H1 (cell line): ENCODE measurements at regions not wholly inside any gene's neighbourhood (a gene's known extent, or its start where the extent isn't known, plus 50 kb on each side); places are given as distances from the start of the nearest gene placed in this dataset.

Source experiments
- CTCF ChIA-PET: fragments of 300-600 bp; sonication (Branson Sonifier 250); formaldehyde crosslinking; loops from one replicate; lab custom pipeline; 2021; ENCODE audit not compliant: partially characterized antibody; lab: Charles Lee
- POLR2A ChIA-PET: fragments of 300-600 bp; sonication (Branson Sonifier 250); formaldehyde crosslinking; loops from one replicate; lab custom pipeline; 2021; ENCODE audit warnings: inconsistent platforms; ENCODE audit not compliant: partially characterized antibody; lab: Charles Lee
- DNase-seq, 2 experiments: peaks; one replicate each; pipeline versions ENCODE4 v3.0.0 to v3.0.0-alpha.2; 2010 to 2022; ENCODE audit warnings: low spot score in 2 of 2, low read depth in 1 of 2, mixed read lengths in 1 of 2
- FAIRE-seq: peaks from 2 replicates; lab custom pipeline; 2011; peaks lifted over from hg19 to GRCh38; lab: Jason Lieb, UNC
- H2AFZ ChIP-seq: 2 replicates; pipeline ENCODE4 v1.8.1; 2012; ENCODE audit warnings: low read length, inconsistent platforms
- H2AK5ac ChIP-seq: 2 replicates; pipeline ENCODE4 v1.6.1; 2013; ENCODE audit warnings: low read depth, low read length
- H2BK120ac ChIP-seq: replicated peaks from 2 replicates; pipeline ENCODE3; 2013; ENCODE audit warnings: low read depth, low read length, inconsistent platforms
- H2BK12ac ChIP-seq: 2 replicates; pipeline ENCODE4 v1.6.1; 2013; ENCODE audit warnings: low read depth, low read length
- H2BK15ac ChIP-seq: 2 replicates; pipeline ENCODE4 v1.6.1; 2013; ENCODE audit warnings: low read length
- H2BK20ac ChIP-seq: 2 replicates; pipeline ENCODE4 v1.6.1; 2013; ENCODE audit warnings: low read length
- H2BK5ac ChIP-seq: 2 replicates; pipeline ENCODE4 v1.6.1; 2013; ENCODE audit warnings: low read depth, low read length
- H3K14ac ChIP-seq: 2 replicates; pipeline ENCODE4 v1.6.1; 2013; ENCODE audit warnings: inconsistent platforms; ENCODE audit not compliant: insufficient read length
- H3K18ac ChIP-seq: 2 replicates; pipeline ENCODE4 v1.6.1; 2013; ENCODE audit warnings: low read length; ENCODE audit errors: extremely low read depth
- H3K23ac ChIP-seq: 2 replicates; pipeline ENCODE4 v1.6.1; 2013; ENCODE audit warnings: inconsistent platforms; ENCODE audit not compliant: insufficient read length
- H3K23me2 ChIP-seq: 2 replicates; pipeline ENCODE4 v1.6.1; 2013; ENCODE audit warnings: low read depth, low read length
- H3K27ac ChIP-seq: 2 replicates; pipeline ENCODE4 v1.6.1; 2011; ENCODE audit warnings: low read depth, low read length, inconsistent platforms
- H3K27me3 ChIP-seq, 4 experiments: replicated peaks in 1 of 4; 1 replicate in 1 of 4; 2 replicates in 3 of 4; pipeline versions ENCODE4 v1.6.1 to v1.8.1; 2011 to 2013; ENCODE audit warnings: low read length in 3 of 4, mild to moderate bottlenecking in 3 of 4, inconsistent platforms in 2 of 4, mixed read lengths in 2 of 4, moderate library complexity in 1 of 4; ENCODE audit not compliant: control insufficient read depth in 3 of 4, insufficient read depth in 3 of 4; ENCODE audit errors: extremely low read depth in 1 of 4
- H3K36me3 ChIP-seq, 4 experiments: 2 replicates each; pipeline versions ENCODE4 v1.6.1 to v1.8.1; 2011 to 2013; ENCODE audit warnings: mild to moderate bottlenecking in 4 of 4, low read length in 3 of 4, moderate library complexity in 2 of 4, control low read depth in 1 of 4, inconsistent platforms in 1 of 4; ENCODE audit not compliant: insufficient read depth in 4 of 4, control insufficient read depth in 2 of 4
- H3K4ac ChIP-seq: replicated peaks from 2 replicates; pipeline ENCODE3; 2013; ENCODE audit warnings: low read length, low read depth, mixed read lengths, inconsistent platforms; ENCODE audit not compliant: insufficient read length
- H3K4me1 ChIP-seq, 4 experiments: replicated peaks in 1 of 4; 1 replicate in 1 of 4; 2 replicates in 3 of 4; pipeline versions ENCODE4 v1.6.1 to v1.8.1; 2011 to 2013; ENCODE audit warnings: low read length in 3 of 4, inconsistent platforms in 2 of 4, mixed read lengths in 1 of 4; ENCODE audit not compliant: insufficient read depth in 4 of 4, control insufficient read depth in 3 of 4
- H3K4me2 ChIP-seq, 2 experiments: 2 replicates each; pipeline versions ENCODE4 v1.6.1 to v1.8.1; 2011 to 2013; ENCODE audit warnings: low read depth in 2 of 2, low read length in 2 of 2, control low read depth in 1 of 2, inconsistent platforms in 1 of 2, mild to moderate bottlenecking in 1 of 2; ENCODE audit not compliant: insufficient read depth in 1 of 2
- H3K4me3 ChIP-seq, 4 experiments: fragments of 200-600, 300-600 bp in 1 of 4; sonication (generic), shearing (Covaris generic), sonication (Bioruptor Twin) in 1 of 4; 2 replicates each; pipeline versions ENCODE4 v1.5.1 to v1.8.1; 2011 to 2016; ENCODE audit warnings: low read length in 4 of 4, low read depth in 3 of 4, control low read depth in 2 of 4, inconsistent platforms in 2 of 4, mild to moderate bottlenecking in 2 of 4, mixed read lengths in 1 of 4, moderate library complexity in 1 of 4; ENCODE audit not compliant: insufficient read depth in 2 of 4; ENCODE audit errors: extremely low read depth in 1 of 4
- H3K56ac ChIP-seq: replicated peaks from 2 replicates; pipeline ENCODE3; 2013; ENCODE audit warnings: low read depth, mild to moderate bottlenecking, mixed read lengths, low read length, inconsistent platforms; ENCODE audit not compliant: insufficient read length
- H3K79me1 ChIP-seq: 2 replicates; pipeline ENCODE4 v1.6.1; 2013; ENCODE audit warnings: low read depth, low read length, control low read depth
- H3K79me2 ChIP-seq, 2 experiments: 2 replicates each; pipeline versions ENCODE4 v1.6.1 to v1.8.1; 2012 to 2013; ENCODE audit warnings: low read length in 2 of 2, mild to moderate bottlenecking in 2 of 2, inconsistent platforms in 1 of 2; ENCODE audit not compliant: insufficient read depth in 2 of 2, control insufficient read depth in 1 of 2
- H3K9ac ChIP-seq, 4 experiments: replicated peaks in 1 of 4; 1 replicate in 1 of 4; 2 replicates in 3 of 4; pipeline versions ENCODE4 v1.6.1 to v1.8.1; 2011 to 2013; ENCODE audit warnings: low read depth in 3 of 4, low read length in 3 of 4, control low read depth in 2 of 4, mild to moderate bottlenecking in 2 of 4, moderate library complexity in 2 of 4, inconsistent platforms in 1 of 4; ENCODE audit errors: extremely low read depth in 1 of 4
- H3K9me3 ChIP-seq, 2 experiments: 2 replicates each; pipeline versions ENCODE4 v1.6.1 to v1.8.1; 2012 to 2013; ENCODE audit warnings: mild to moderate bottlenecking in 2 of 2, moderate library complexity in 2 of 2, control low read depth in 1 of 2, inconsistent platforms in 1 of 2, low read depth in 1 of 2, low read length in 1 of 2, mixed read lengths in 1 of 2; ENCODE audit not compliant: insufficient read depth in 2 of 2
- H4K20me1 ChIP-seq, 2 experiments: replicated peaks in 1 of 2; 2 replicates each; pipeline versions ENCODE3 to v1.8.1; 2011 to 2013; ENCODE audit warnings: inconsistent platforms in 2 of 2, low read length in 2 of 2, mild to moderate bottlenecking in 1 of 2; ENCODE audit not compliant: insufficient read depth in 2 of 2, control insufficient read depth in 1 of 2
- H4K5ac ChIP-seq: 2 replicates; pipeline ENCODE4 v1.6.1; 2013; ENCODE audit warnings: low read length, low read depth, mixed read lengths, inconsistent platforms; ENCODE audit not compliant: insufficient read length
- H4K8ac ChIP-seq: 2 replicates; pipeline ENCODE4 v1.8.0; 2013; ENCODE audit warnings: mild to moderate bottlenecking, moderate library complexity, low read length, inconsistent platforms; ENCODE audit not compliant: insufficient read depth; ENCODE audit errors: extremely low read depth
- H4K91ac ChIP-seq: replicated peaks from 2 replicates; pipeline ENCODE3; 2013; ENCODE audit warnings: low read length, mixed read lengths, inconsistent platforms; ENCODE audit not compliant: insufficient read length
- CBX8 ChIP-seq: fragments of 300-800, 300-1000 bp; sonication (generic); IDR thresholded peaks from 2 replicates; pipeline ENCODE4 v1.7.1; 2016; ENCODE audit warnings: low read depth, low read length, borderline replicate concordance
- CEBPB ChIP-seq: IDR thresholded peaks from 2 replicates; pipeline ENCODE4 v1.6.1; 2012; ENCODE audit warnings: low read depth, low read length
- CHD1 ChIP-seq: IDR thresholded peaks from 2 replicates; pipeline ENCODE4 v1.6.1; 2012; ENCODE audit warnings: low read depth, low read length, improper control_type of control experiment
- FOSL1 ChIP-seq: IDR thresholded peaks from 2 replicates; pipeline ENCODE4 v1.6.1; 2011; ENCODE audit warnings: mild to moderate bottlenecking, low read depth, low read length, moderate library complexity; ENCODE audit not compliant: insufficient read depth
- TBP ChIP-seq: IDR thresholded peaks from 2 replicates; pipeline ENCODE4 v1.6.1; 2011; ENCODE audit warnings: low read depth, low read length, improper control_type of control experiment
- WGBS, 2 experiments: shearing (Covaris generic) in 1 of 2; methylation state at CpG; one replicate each; pipeline versions ENCODE4 v1.1.6 to v1.1.7; 2013 to 2015; ENCODE audit warnings: low lambda C conversion rate in 2 of 2, mixed read lengths in 2 of 2, inconsistent platforms in 1 of 2, low coverage in 1 of 2, missing lambda C conversion rate in 1 of 2; ENCODE audit not compliant: insufficient replicate concordance in 2 of 2, insufficient coverage in 1 of 2, insufficient read length in 1 of 2; ENCODE audit errors: extremely low coverage in 1 of 2, missing lambda C conversion rate in 1 of 2; 5-methylcytosine and 5-hydroxymethylcytosine counted together

DNA sequence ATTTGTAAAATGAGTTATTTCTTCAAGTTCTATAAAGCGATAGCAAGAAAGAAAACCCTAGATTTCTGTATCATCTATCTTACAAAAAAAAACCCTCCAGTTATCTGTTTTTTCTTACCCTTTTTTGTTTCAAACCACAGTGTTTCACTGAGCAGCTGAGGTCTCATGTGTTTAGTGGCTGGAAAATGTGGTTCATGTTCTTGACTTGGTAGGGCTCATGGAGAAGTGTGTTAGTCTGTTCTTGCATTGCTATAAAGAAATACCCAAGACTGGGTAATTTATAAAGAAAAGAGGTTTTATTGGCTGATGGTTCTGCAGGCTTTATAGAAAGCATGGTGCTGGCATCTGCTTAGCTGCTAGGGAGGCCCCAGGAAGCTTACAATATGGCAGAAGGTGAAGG is 147.3 kb upstream of the NABP1 start:
- no peaks in the 10 kb centered on the region for H3K36me3 ChIP-seq
- no peak overlapping the region for H2BK15ac ChIP-seq
- WGBS, 2 experiments = 88% methylated on average over 1 of the region's 1 CpG; no CpG with 5 or more reads in 1 of the 2 experiments
- no peak overlapping the region for H4K91ac ChIP-seq
- no peaks in the 10 kb centered on the region for H4K20me1 ChIP-seq
- H3K9ac ChIP-seq = no peak overlapping the region
- no peak overlapping the region for H2AFZ ChIP-seq
- H2BK120ac ChIP-seq = no peak overlapping the region
- no peak overlapping the region for H3K14ac ChIP-seq
- no peaks in the 10 kb centered on the region for H3K27me3 ChIP-seq
- H3K23me2 ChIP-seq = no peaks in the 10 kb centered on the region
- ChIA-PET CTCF (interaction anchor here (0.8 to 1.7 kb wide), 6 partner anchors 9 to 284 kb away, joined by 3 to 7 read pairs (median 3); no protein-coding TSS in a partner anchor), POLR2A (no interaction called here)
- no peak overlapping the region for H2BK20ac ChIP-seq
- no peaks in the 10 kb centered on the region for H3K79me2 ChIP-seq
- no peak overlapping the region for H3K56ac ChIP-seq
- H4K5ac ChIP-seq = no peak overlapping the region
- H3K4me3 ChIP-seq = no peak overlapping the region
- H3K4me1 ChIP-seq = no peaks in the 10 kb centered on the region
- no peak overlapping the region for H3K18ac ChIP-seq
- no peak for TF ChIP-seq CBX8
- no peak for TF ChIP-seq TBP
- no peak for TF ChIP-seq CHD1
- no peak for TF ChIP-seq CEBPB
- no peak for TF ChIP-seq FOSL1
- H2BK12ac ChIP-seq = no peak overlapping the region
- H3K23ac ChIP-seq = no peak overlapping the region
- no peak for FAIRE-seq
- H2AK5ac ChIP-seq = no peak overlapping the region
- H4K8ac ChIP-seq = no peak overlapping the region
- H3K79me1 ChIP-seq = no peaks in the 10 kb centered on the region
- DNase-seq = no peak
- H3K4me2 ChIP-seq = no peak overlapping the region
- no peak overlapping the region for H2BK5ac ChIP-seq
- H3K9me3 ChIP-seq = no peaks in the 10 kb centered on the region
- H3K4ac ChIP-seq = no peak overlapping the region
- no peak overlapping the region for H3K27ac ChIP-seq
